PC-3 (cell line): ENCODE measurements at regions not wholly inside any gene's neighbourhood (a gene's known extent, or its start where the extent isn't known, plus 50 kb on each side); places are given as distances from the start of the nearest gene placed in this dataset.

Source experiments
- ATAC-seq: fragments of 200-7000 bp; cut with Tn5 transposase; 2 replicates; pipeline ENCODE4 v1.9.1; 2020; ENCODE audit warnings: mild to moderate bottlenecking, moderate library complexity
- BruUV-seq: library from RNA; stranded (reverse); fragments of 400-500 nt; replicated peaks from 2 replicates; lab custom pipeline; 2021; lab: Mats Ljungman, UMichigan
- CTCF ChIA-PET: fragments of 300-600 bp; sonication (Branson Sonifier 250); formaldehyde crosslinking; loops from one replicate; lab custom pipeline; 2022; ENCODE audit warnings: antibody characterized with exemption; lab: Charles Lee
- POLR2A ChIA-PET: fragments of 300-600 bp; sonication (Branson Sonifier 250); formaldehyde crosslinking; loops from one replicate; lab custom pipeline; 2022; ENCODE audit warnings: antibody characterized with exemption; ENCODE audit not compliant: unreplicated experiment; lab: Charles Lee
- DNase-seq: peaks from one replicate; pipeline ENCODE4 v3.0.0-alpha.2; 2015
- H2AFZ ChIP-seq: fragments of 300-600 bp; sonication (generic); 2 replicates; pipeline ENCODE4 v1.6.0; 2016; ENCODE audit warnings: antibody characterized with exemption, low read length
- H3F3A ChIP-seq: fragments of 300-600 bp; sonication (generic); one replicate; pipeline ENCODE4 v1.6.0; 2017; ENCODE audit warnings: antibody characterized with exemption, low read length, control low read depth, mild to moderate bottlenecking; ENCODE audit not compliant: unreplicated experiment
- H3K27ac ChIP-seq: fragments of 300-600 bp; sonication (generic); 2 replicates; pipeline ENCODE4 v1.5.1; 2016; ENCODE audit warnings: mild to moderate bottlenecking, low read length
- H3K27me3 ChIP-seq: fragments of 300-600 bp; sonication (generic); 2 replicates; pipeline ENCODE4 v1.6.1; 2016; ENCODE audit warnings: low read length, mixed read lengths
- H3K36me3 ChIP-seq: fragments of 300-600 bp; sonication (generic); 2 replicates; pipeline ENCODE4 v1.6.1; 2016; ENCODE audit warnings: low read depth, mixed run types, low read length, mixed read lengths
- H3K4me1 ChIP-seq: fragments of 300-600 bp; sonication (generic); 2 replicates; pipeline ENCODE4 v1.5.1; 2016; ENCODE audit warnings: low read length; ENCODE audit not compliant: insufficient read depth
- H3K4me2 ChIP-seq: fragments of 300-600 bp; sonication (generic); 2 replicates; pipeline ENCODE4 v1.6.0; 2016; ENCODE audit warnings: low read length
- H3K4me3 ChIP-seq: fragments of 300-600 bp; sonication (generic); 2 replicates; pipeline ENCODE4 v1.5.1; 2016; ENCODE audit warnings: mild to moderate bottlenecking, low read length, mixed read lengths
- H3K79me2 ChIP-seq: fragments of 300-600 bp; sonication (generic); 2 replicates; pipeline ENCODE4 v1.6.1; 2017; ENCODE audit warnings: low read length, mixed read lengths
- H3K9ac ChIP-seq: fragments of 300-600 bp; sonication (generic); 2 replicates; pipeline ENCODE4 v1.6.0; 2016; ENCODE audit warnings: mild to moderate bottlenecking, low read length
- H3K9me2 ChIP-seq: fragments of 300-600 bp; sonication (generic); replicated peaks from 2 replicates; pipeline ENCODE4 v1.6.1; 2016; ENCODE audit warnings: mixed run types, low read length, mixed read lengths
- H3K9me3 ChIP-seq: fragments of 300-600 bp; sonication (generic); 2 replicates; pipeline ENCODE4 v1.6.1; 2016; ENCODE audit warnings: low read length, mixed read lengths
- H4K20me1 ChIP-seq: fragments of 300-600 bp; sonication (generic); 2 replicates; pipeline ENCODE4 v1.6.1; 2016; ENCODE audit warnings: low read length, mixed read lengths
- CTCF ChIP-seq: fragments of 300-600 bp; sonication (generic); conservative IDR thresholded peaks from 2 replicates; pipeline ENCODE4 v1.5.1; 2017; ENCODE audit warnings: antibody characterized with exemption, low read depth, mild to moderate bottlenecking, low read length
- EZH2 ChIP-seq: fragments of 300-600 bp; sonication (generic); IDR thresholded peaks from one replicate; pipeline ENCODE4 v1.6.1; 2017; ENCODE audit warnings: antibody characterized with exemption, mild to moderate bottlenecking, low read length; ENCODE audit not compliant: unreplicated experiment
- EZH2phosphoT487 ChIP-seq: fragments of 300-600 bp; sonication (generic); IDR thresholded peaks from 2 replicates; pipeline ENCODE4 v1.6.1; 2018; ENCODE audit warnings: mild to moderate bottlenecking, antibody characterized with exemption, low read length, borderline replicate concordance
- intact Hi-C: fragments of 100-400 bp; cut with micrococcal nuclease; formaldehyde crosslinking; loops from 2 replicates; pipeline ENCODE4 v1.9.0; 2023

GRCh38 chr20:16919841-16920240 is 171.7 kb downstream of the OTOR start:
- BruUV-seq = no TSS peak
- no peaks in the 10 kb centered on the region for H4K20me1 ChIP-seq
- no peaks in the 10 kb centered on the region for H3K79me2 ChIP-seq
- POLR2A ChIA-PET = no interaction called here
- no peak overlapping the region for H2AFZ ChIP-seq
- no peak for ATAC-seq
- no peaks in the 10 kb centered on the region for H3K4me1 ChIP-seq
- no peaks in the 10 kb centered on the region for H3F3A ChIP-seq
- H3K9ac ChIP-seq = no peak overlapping the region
- no peak overlapping the region for H3K4me2 ChIP-seq
- H3K9me3 ChIP-seq = no peaks in the 10 kb centered on the region
- peaks cover 7% of the 10 kb centered on the region; the same call in 1 of the 2 replicates for H3K27me3 ChIP-seq
- intact Hi-C loops = no loop called here
- H3K27ac ChIP-seq = no peak overlapping the region
- CTCF ChIA-PET = no interaction called here
- H3K9me2 ChIP-seq = no peaks in the 10 kb centered on the region
- H3K36me3 ChIP-seq = no peaks in the 10 kb centered on the region
- TF ChIP-seq CTCF (no peak), EZH2phosphoT487 (no peak), EZH2 (no peak)
- DNase-seq = no peak
- no peak overlapping the region for H3K4me3 ChIP-seq

GRCh38 chr20:16922834-16923233 is 174.7 kb downstream of the OTOR start:
- Histone ChIP-seq H3K4me1 (no peaks in the 10 kb centered on the region), H3K9ac (no peak overlapping the region), H3K4me2 (no peak overlapping the region), H3K4me3 (no peak overlapping the region), H2AFZ (no peak overlapping the region), H3K9me3 (no peaks in the 10 kb centered on the region), H3K79me2 (no peaks in the 10 kb centered on the region), H3K9me2 (no peaks in the 10 kb centered on the region), H4K20me1 (no peaks in the 10 kb centered on the region), H3K27ac (no peak overlapping the region), H3F3A (no peaks in the 10 kb centered on the region), H3K36me3 (no peaks in the 10 kb centered on the region), H3K27me3 (peaks cover 16% of the 10 kb centered on the region)
- ATAC-seq (no peak), DNase-seq (peak; percentile 79)
- BruUV-seq = no TSS peak
- ChIA-PET POLR2A (no interaction called here), CTCF (no interaction called here)
- TF ChIP-seq EZH2phosphoT487 (no peak), CTCF (no peak), EZH2 (no peak)
- intact Hi-C loops = no loop called here

- Histone ChIP-seq H4K20me1 (no peaks in the 10 kb centered on the region), H2AFZ (no peak overlapping the region), H3F3A (no peaks in the 10 kb centered on the region), H3K36me3 (no peaks in the 10 kb centered on the region), H3K9me2 (no peaks in the 10 kb centered on the region), H3K9ac (no peak overlapping the region), H3K4me3 (no peak overlapping the region), H3K4me2 (no peak overlapping the region), H3K4me1 (no peaks in the 10 kb centered on the region), H3K79me2 (no peaks in the 10 kb centered on the region), H3K27me3 (peaks cover 20% of the 10 kb centered on the region), H3K27ac (no peak overlapping the region), H3K9me3 (no peaks in the 10 kb centered on the region)
- ATAC-seq = no peak
- CTCF ChIA-PET = no interaction called here
- intact Hi-C loops = no loop called here
- POLR2A ChIA-PET = no interaction called here
- BruUV-seq = no TSS peak
- no peak for DNase-seq
- TF ChIP-seq CTCF = no peak
- no peak for TF ChIP-seq EZH2phosphoT487
- TF ChIP-seq EZH2 = no peak
Observed at GRCh38 chr20:16926626-16927430, 178.7 kb downstream of the OTOR start.
